ENCODE measurements at regions not wholly inside any gene's neighbourhood (a gene's known extent, or its start where the extent isn't known, plus 50 kb on each side); places are given as distances from the start of the nearest gene placed in this dataset.
"Not testable (repeated sequence)": the region's sequence is repeated elsewhere in the genome, so short reads cannot be mapped to it uniquely, and the experiment has no call there.

GRCh38 chr1:114269539-114269938 lies 115.9 kb upstream of the SYT6 start:
- no peak for DNase-seq (ENCODE audit: low read depth, low spot score)

GRCh38 chr1:114263343-114263742 lies 109.7 kb upstream of the SYT6 start:
- no peak for DNase-seq (ENCODE audit: low read depth, low spot score)

DNA sequence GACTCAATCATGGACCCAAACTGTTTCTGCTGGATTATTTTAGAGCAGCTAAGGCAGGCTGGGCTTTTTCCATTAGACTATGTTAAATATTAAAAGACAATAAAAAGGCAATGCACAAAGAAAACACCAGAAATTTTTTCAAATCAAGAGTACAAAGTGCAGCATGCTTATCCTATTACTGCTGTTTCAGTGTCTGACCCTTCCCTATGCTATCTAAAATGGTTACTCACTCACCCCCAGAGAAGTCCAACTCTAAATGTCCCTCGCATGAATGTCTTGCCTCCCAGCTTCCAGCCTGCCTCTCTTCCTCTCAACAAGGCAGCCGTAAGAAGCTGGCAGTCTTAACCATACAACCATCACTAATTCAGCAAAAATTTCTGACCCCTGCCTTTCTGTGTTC lies 108.7 kb upstream of the SYT6 start:
- no peak for DNase-seq (ENCODE audit: low read depth, low spot score)

- DNase-seq (ENCODE audit: low read depth, low spot score): no peak
Observed at GRCh38 chr1:114260805-114261484, 107.3 kb upstream of the SYT6 start.

DNA sequence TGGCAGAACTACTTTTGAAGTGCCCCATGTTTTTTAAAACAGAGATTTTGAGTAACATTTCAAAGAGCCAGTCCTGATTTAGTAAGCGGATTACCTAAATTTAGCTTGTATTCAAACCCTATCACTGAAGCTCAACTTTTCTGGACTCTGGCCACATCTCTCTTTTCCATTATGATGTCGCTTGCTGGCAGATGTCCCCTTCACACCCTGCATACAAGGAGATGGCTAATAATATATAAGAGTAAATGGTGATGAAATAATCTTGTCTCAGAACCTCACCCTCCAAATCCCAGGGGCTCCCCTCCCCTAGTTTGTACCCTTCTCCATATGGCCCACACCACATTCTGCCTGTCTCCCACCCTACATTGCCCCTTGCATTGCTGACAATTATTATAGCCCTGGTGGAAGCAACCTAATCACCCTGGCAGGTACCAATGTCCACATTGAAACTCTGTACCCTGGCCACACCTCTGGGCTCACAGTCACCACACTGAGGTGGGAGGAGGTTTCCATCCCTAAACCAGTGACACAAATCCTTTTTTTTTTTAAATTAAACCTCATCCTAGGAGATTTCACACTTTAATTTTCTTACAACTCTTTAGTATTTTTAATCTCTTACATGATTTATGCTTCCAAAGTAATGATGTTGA lies 106.0 kb upstream of the SYT6 start:
- no peak for DNase-seq (ENCODE audit: low read depth, low spot score)

- DNase-seq (ENCODE audit: low read depth, low spot score): no peak
Observed at GRCh38 chr1:114258633-114259032, 105.0 kb upstream of the SYT6 start.

GRCh38 chr1:114258074-114258473 lies 104.4 kb upstream of the SYT6 start:
- no peak for DNase-seq (ENCODE audit: low read depth, low spot score)

DNA sequence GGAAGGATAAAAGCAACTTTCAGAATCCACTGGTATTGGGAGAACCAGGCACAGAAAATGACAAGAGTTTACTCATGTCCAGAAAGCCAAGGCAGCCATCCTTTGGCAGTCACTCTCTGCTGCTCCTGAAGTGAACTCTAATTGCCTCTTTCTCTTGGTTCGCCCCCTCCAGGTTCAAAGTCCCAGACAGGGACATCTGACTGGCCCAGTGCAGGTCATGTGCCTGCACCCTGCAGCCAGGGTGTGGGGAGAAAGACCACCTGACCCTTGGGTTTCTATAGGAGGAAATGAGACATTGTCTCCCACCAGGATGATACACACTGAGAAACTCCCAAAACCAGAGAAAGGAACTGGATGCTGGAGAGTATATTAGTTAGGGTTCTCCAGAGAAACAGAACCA lies 103.9 kb upstream of the SYT6 start:
- DNase-seq (ENCODE audit: low read depth, low spot score): no peak

GRCh38 chr1:114253900-114254299 lies 100.2 kb upstream of the SYT6 start:
- DNase-seq (ENCODE audit: low read depth, low spot score): no peak

DNA sequence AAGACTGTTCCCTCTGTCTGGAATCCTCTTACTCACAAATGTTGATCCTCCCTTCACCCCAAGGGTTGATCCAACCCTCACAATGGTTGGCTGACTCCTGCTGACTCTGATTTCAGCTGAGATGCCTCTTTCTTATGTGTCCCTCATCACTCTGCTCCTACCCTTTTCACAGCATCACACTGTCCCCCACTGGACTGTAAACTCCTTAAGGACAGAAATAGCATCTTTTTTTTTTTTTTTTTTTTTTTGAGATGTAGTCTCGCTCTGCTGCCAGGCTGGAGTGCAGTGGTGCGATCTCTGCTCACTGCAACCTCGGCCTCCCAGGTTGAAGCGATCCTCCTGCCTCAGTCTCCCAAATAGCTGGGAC lies 97.9 kb upstream of the SYT6 start:
- DNase-seq (ENCODE audit: low read depth, low spot score): no peak

GRCh38 chr1:114250683-114251572 lies 97.3 kb upstream of the SYT6 start:
- DNase-seq (ENCODE audit: low read depth, low spot score): no peak

DNA sequence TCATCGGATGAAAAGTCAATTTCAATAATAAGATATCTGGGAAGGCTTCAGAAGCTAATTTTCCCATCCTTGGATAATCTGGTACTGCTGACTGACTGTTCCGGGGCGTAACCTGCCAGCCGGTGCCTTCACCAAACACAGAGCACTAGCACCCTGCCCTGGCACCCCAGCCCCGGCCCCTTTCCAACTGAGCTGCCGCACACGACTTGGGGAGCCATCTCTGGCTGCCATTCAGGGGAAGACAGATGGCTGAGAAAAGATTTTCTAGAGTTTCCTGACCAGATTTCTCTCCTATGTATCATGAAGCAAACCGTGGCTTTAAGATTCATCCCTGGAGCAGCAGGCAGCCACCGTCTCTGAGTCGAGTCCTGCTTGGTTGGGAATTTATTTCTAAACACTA lies 96.0 kb upstream of the SYT6 start:
- DNase-seq (ENCODE audit: low read depth, low spot score): no peak

DNA sequence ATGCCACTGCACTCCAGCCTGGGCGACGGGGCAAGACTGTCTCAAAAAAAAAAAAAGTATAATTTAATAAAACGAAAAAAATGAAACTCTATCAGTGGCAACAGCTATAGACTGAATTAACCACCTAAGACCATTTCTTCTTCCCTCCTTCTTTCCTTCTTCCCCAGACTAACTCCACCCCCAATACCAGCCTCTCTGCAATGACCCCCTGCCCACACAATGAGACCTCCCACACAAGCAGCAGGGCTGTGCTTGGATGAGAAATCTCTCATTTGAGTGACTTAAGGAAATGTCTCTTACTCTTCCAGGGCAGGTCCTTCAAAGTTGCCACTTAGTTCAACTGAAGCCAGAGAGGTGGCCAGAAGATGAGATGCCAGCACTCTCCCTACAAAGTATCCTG lies 94.5 kb upstream of the SYT6 start:
- no peak for DNase-seq (ENCODE audit: low read depth, low spot score)

GRCh38 chr1:114242531-114243210 lies 89.0 kb upstream of the SYT6 start:
- DNase-seq (ENCODE audit: low read depth, low spot score): not testable (repeated sequence)

GRCh38 chr1:114238053-114238452 lies 84.4 kb upstream of the SYT6 start:
- DNase-seq (ENCODE audit: low read depth, low spot score): no peak

DNA sequence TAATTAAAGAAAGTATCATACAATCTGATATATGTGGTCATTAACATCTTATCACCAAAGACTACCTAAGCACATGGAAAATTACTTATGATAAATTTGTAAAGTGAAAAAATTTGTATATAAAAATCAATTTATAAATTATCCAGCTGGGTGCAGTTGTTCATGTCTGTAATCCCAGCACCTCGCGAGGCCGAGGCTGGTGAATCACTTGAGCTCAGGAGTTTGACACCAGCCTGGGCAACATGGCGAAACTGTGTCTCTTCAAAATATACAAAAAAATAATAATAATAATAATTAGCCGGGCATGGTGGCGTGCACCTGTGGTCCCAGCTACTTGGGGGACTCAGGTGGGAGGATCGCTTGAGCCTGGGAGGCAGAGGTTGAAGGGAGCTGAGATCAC lies 82.8 kb upstream of the SYT6 start:
- DNase-seq (ENCODE audit: low read depth, low spot score): no peak

GRCh38 chr1:114235960-114236359 lies 82.3 kb upstream of the SYT6 start:
- DNase-seq (ENCODE audit: low read depth, low spot score): no peak

- no peak for DNase-seq (ENCODE audit: low read depth, low spot score)
Observed at GRCh38 chr1:114235281-114235680, 81.6 kb upstream of the SYT6 start.

- DNase-seq (ENCODE audit: low read depth, low spot score): no peak
Observed at GRCh38 chr1:114234408-114235124, 80.9 kb upstream of the SYT6 start.

GRCh38 chr1:114232691-114233090 lies 79.0 kb upstream of the SYT6 start:
- DNase-seq (ENCODE audit: low read depth, low spot score): no peak

DNA sequence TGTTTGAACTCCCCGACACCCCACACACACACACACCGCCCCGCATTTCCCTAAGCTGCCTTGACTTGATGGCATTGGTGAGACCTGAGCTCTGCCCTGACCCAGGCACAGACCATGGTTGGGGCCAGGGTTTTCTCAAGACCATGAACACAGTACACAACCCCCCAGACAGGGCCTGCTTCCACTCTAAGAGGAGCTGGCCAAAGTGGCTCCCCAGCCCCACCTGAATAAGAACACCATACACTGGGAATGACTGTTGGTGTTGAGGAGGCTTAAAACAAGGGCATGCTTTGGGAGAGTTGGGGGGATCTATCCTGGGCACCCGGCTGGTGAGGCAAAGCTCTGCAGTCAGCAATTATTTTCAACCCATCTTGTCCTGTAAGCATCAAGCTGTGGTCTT lies 77.6 kb upstream of the SYT6 start:
- no peak for DNase-seq (ENCODE audit: low read depth, low spot score)

- no peak for DNase-seq (ENCODE audit: low read depth, low spot score)
Observed at GRCh38 chr1:114229368-114229767, 75.7 kb upstream of the SYT6 start.
